Renal cortex interstitium (tissue), 11 donors: ENCODE measurements at regions not wholly inside any gene's neighbourhood (a gene's known extent, or its start where the extent isn't known, plus 50 kb on each side); places are given as distances from the start of the nearest gene placed in this dataset.

Source experiments
- DNase-seq, 11 donors: peaks; one replicate each; pipeline ENCODE4 v3.0.0-alpha.2; 2013; ENCODE audit warnings: low read depth in 9 of 11, low spot score in 4 of 11; ENCODE audit errors: extremely low read depth in 1 of 11

- no peak for DNase-seq
These were observed 679.1 kb upstream of the CDH2 start for GRCh38 chr18:28855989-28856388.

GRCh38 chr18:28855524-28855923, 678.6 kb upstream of the CDH2 start:
- DNase-seq = no peak

GRCh38 chr18:28854964-28855363, 678.0 kb upstream of the CDH2 start:
- no peak for DNase-seq

GRCh38 chr18:28846958-28847357, 670.0 kb upstream of the CDH2 start:
- no peak for DNase-seq

GRCh38 chr18:28837100-28837499, 660.2 kb upstream of the CDH2 start:
- no peak for DNase-seq

- DNase-seq = no peak
These were observed 658.0 kb upstream of the CDH2 start for GRCh38 chr18:28834889-28835288.

- no peak for DNase-seq
These were observed 655.0 kb upstream of the CDH2 start for GRCh38 chr18:28831908-28832307.

GRCh38 chr18:28831476-28831875, 654.5 kb upstream of the CDH2 start:
- no peak for DNase-seq

GRCh38 chr18:28826107-28826506, 649.2 kb upstream of the CDH2 start:
- no peak for DNase-seq

GRCh38 chr18:28824183-28824574, 647.2 kb upstream of the CDH2 start:
- DNase-seq = no peak

- no peak for DNase-seq
These were observed 646.7 kb upstream of the CDH2 start for GRCh38 chr18:28823506-28824182.

GRCh38 chr18:28820353-28820752, 643.4 kb upstream of the CDH2 start:
- DNase-seq = no peak

- no peak for DNase-seq
These were observed 639.2 kb upstream of the CDH2 start for GRCh38 chr18:28816155-28816554.

GRCh38 chr18:28814365-28814764, 637.4 kb upstream of the CDH2 start:
- no peak for DNase-seq

- no peak for DNase-seq
These were observed 631.4 kb upstream of the CDH2 start for GRCh38 chr18:28808373-28808772.

GRCh38 chr18:28805491-28805890, 628.6 kb upstream of the CDH2 start:
- no peak for DNase-seq

GRCh38 chr18:28804512-28805202, 627.7 kb upstream of the CDH2 start:
- no peak for DNase-seq

GRCh38 chr18:28802546-28802945, 625.6 kb upstream of the CDH2 start:
- no peak for DNase-seq

- no peak for DNase-seq
These were observed 624.9 kb upstream of the CDH2 start for GRCh38 chr18:28801876-28802275.

- no peak for DNase-seq
These were observed 617.7 kb upstream of the CDH2 start for GRCh38 chr18:28794459-28795245.
